Activated CD4-positive, CD25-positive, alpha-beta regulatory T cell treated with anti-CD3 and anti-CD28 coated beads, Interleukin-2, amount 50 U/mL, for 16 hours (primary cell): ENCODE measurements at regions not wholly inside any gene's neighbourhood (a gene's known extent, or its start where the extent isn't known, plus 50 kb on each side); places are given as distances from the start of the nearest gene placed in this dataset.

Source experiments
- DNase-seq: peaks from one replicate; pipeline ENCODE4 v3.0.0-alpha.2; 2020; ENCODE audit warnings: low read depth, low spot score

DNA sequence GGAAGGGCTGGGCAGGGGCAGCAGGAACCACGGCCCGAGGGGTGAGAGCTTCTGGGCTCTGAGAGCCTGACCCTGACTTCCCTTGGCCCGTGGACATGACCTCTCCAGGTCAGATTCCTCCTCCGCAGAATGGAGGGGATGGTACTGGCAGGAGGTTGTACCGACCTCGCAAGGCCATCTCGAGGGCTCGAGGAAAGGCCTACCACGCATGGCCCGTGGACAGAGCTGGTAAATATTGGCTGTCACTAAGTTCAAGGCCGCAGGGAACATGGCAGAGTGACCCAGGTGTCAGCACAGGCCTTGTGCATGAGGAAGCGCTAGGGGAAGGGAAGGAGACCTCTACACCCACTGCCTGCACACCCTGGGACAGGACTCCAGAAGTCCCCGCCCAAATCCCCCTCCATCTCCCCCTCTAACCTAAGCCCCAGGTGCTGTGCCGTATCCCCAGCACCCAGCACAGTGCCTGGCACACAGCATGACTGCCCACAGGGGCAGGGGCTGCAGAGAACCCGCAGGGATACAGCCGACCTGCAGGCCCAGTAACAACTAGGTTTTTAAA is 54.9 kb upstream of the PPP2R5C start:
- no peak for DNase-seq

GRCh38 chr14:101707068-101707842 is 54.3 kb upstream of the PPP2R5C start:
- DNase-seq: peak; percentile 55

DNA sequence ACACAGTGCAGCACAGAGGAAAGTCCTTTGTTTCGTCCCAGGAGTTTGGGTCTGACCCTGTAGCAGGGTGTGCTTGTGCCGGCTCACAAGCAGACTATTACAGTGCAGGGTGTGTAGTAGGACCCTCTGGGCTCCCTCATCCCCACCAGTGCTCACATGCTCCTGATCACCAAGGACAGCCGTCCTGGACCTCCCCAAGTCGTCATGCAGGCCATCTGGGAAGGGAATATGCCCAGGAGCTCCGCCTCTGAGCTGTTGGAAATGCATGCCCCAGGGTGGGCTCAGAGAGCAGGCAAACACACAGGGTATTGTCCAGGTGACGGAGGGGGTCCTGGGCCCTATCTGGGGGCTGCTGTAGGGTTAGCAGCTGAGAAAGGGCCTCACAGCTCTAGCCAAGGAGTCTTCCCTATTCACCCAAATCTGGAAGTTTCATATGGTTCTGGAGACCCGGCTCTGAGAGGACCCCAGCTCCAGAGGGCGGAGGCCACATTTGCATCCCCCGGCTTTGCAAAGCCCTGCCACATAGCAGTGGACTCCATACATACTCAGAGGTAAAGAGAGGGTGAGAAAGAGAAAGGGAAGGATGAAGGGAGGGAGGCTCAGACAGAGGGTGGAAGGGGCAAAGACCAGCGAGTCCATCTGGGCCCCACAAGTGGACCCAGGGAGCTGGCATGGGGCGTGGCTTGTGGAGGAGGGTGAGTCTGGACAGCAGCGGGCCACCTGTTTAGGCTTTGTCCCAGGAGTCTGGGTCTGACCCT is 53.5 kb upstream of the PPP2R5C start:
- no peak for DNase-seq

DNA sequence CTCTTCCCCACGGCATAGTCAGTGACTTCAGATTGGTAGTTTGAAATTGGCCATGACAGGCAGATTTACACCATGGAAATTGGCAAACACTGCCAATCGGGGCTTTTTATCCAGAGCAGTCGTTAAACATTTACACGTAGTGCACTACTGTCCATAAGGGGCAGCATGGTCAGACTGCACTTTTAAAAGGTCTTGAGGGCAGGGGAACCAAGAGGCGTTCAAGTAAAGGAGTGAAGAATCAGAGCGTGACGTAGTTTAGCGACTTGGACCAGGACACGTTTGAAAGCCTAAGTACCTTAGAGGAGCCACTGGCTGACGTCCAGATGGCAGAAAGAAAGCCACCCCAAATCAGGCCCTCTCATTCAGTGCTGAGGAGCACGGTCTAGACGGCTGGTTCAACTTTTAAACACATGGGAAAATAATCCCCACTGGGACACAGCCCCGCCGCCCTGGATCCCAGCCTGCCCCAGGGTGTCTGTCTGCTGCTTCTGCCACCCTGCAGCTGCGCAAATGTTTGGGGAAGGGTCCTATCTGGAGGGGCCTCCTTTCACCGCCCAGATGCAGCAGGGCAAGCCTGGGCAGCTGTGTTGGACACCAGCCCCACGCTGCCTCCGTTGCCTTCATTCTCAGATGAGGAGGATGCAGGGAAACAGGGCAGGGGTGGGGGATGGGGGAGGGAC is 52.5 kb upstream of the PPP2R5C start:
- DNase-seq: no peak

DNA sequence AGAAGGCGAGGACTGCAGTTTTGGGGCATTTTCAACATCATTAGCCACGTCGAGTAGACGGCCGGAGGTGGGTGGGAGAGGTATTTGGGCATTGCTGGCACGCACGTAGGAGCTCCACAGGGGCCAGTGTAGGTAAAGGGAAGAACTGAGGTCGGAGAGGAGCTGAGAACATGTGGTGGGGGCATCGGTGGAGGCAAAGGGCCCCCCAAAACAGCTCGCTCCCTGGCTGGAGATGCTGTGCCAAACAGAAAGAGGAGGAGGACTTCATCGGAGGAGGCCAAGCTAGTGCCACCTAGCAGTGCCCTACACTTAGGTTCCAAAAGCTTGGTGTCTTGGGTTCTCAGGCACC is 52.0 kb upstream of the PPP2R5C start:
- DNase-seq: no peak

DNA sequence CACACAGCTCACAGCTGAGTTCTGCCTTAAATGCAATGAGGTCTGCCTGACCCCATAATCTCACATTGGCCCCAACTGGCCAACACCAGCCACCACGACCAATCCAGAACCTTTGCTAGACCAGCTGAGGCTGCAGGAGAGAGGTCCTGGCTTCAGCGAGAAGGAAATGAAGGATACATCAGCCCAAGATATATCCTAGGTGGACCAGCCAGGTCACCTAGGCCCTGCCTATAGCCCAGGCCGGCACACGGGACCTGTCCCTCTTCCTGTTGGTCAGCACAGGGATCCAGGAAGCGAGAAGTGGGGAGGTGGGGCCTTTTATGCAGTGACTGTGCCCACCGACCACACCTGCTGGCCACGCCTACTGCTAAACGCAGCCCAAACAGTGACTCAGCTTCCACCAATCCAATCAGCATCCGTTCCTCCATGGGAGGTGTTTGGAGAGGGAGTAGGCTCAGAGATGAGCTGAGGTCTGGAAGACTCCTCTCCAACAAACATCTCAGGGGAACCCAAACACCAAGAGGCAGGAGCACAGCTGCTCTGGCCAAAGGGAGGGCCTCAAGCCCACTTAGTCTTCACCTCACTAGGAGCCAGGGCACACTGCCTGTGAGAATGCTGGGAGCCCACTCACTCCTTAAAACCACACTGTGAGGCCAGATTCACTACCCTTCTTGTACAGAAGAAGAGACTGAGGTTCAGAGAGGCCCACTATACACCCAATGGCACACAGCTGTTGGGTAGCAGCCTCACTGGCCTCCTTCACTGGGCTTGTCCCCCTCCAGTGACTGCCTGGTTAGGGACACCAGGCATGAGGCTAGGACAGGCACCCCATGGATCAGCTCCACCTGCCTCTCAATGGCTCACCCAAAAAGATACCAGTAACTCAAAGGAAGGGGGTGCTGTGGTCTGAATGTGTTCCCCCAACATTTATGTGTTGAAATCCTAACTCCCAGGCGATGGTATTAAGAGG is 51.3 kb upstream of the PPP2R5C start:
- DNase-seq: no peak

- DNase-seq: no peak
Measured at GRCh38 chr14:101711041-101711856, 50.3 kb upstream of the PPP2R5C start.
